ENCODE measurements at regions not wholly inside any gene's neighbourhood (a gene's known extent, or its start where the extent isn't known, plus 50 kb on each side); places are given as distances from the start of the nearest gene placed in this dataset.
"Not testable (repeated sequence)": the region's sequence is repeated elsewhere in the genome, so short reads cannot be mapped to it uniquely, and the experiment has no call there.

- in situ Hi-C loops (cut with HindIII; ENCODE audit: low sequenced_read_pairs), result no loop called here
Measured at GRCh38 chr5:101783241-101784013, 512.7 kb downstream of the SLCO4C1 start.

- in situ Hi-C loops (cut with HindIII; ENCODE audit: low sequenced_read_pairs), result no loop called here
Measured at GRCh38 chr5:101782352-101783103, 513.6 kb downstream of the SLCO4C1 start.

GRCh38 chr5:101751105-101751504, 545.0 kb downstream of the SLCO4C1 start:
- in situ Hi-C loops (cut with HindIII; ENCODE audit: low sequenced_read_pairs), result no loop called here

DNA sequence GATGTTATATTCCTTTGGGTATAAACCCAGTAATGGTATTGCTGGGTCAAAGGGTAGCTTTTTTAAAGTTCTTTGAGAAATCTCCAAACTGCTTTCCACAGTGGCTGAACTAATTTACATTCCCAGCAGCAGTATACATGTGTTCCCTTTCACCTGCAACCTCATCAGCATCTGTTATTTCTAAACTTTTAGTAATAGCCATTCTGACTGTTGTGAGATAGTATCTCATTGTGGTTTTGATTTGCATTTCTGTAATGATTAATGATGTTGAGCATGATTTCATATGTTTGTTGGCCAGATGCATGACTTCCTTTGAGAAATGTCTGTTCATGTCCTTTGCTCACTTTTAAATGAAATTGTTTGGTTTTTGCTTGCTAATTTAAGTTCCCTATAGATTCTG, 553.1 kb downstream of the SLCO4C1 start:
- in situ Hi-C loops (cut with HindIII; ENCODE audit: low sequenced_read_pairs), result not testable (repeated sequence)

DNA sequence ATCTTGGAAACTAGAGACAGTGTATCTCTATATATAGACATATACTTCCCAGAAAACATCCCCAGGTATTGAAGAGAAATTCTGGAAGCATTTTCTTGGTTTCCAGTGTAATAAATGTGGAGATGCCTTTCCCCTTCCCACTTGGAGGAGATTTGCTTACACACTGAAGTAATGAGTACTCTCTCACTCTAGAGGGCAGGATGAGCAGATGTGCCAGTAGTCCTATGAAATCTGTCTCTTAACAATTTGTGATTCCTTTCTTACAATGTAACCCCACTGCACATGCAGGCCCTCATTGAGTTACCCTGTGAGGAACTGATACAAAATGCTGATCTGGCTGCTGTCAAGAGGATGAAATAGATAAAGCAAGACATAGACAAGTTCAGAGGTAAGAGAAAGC, 567.2 kb downstream of the SLCO4C1 start:
- in situ Hi-C loops (cut with HindIII; ENCODE audit: low sequenced_read_pairs), result no loop called here

DNA sequence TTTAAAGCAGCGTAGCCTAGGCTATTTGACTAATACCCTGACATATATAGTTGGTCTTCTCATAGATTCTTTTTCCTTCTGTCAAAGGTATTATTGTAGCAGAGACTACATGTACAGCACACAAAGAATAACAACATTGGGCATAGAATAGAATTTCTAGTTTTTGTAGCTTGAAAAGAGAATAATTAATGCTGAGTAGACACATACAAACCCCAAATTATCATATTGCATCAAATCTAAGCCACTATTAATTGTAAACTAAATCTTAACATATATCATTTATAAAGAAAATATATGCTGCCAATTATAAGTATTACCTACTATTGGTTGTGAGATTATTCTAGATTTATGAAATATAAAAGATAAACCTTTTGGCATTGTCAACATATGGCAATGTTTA, 574.5 kb downstream of the SLCO4C1 start:
- in situ Hi-C loops (cut with HindIII; ENCODE audit: low sequenced_read_pairs), result no loop called here

GRCh38 chr5:101720033-101720432, 576.1 kb downstream of the SLCO4C1 start:
- in situ Hi-C loops (cut with HindIII; ENCODE audit: low sequenced_read_pairs), result no loop called here

- in situ Hi-C loops (cut with HindIII; ENCODE audit: low sequenced_read_pairs), result no loop called here
Measured at GRCh38 chr5:101717721-101718120, 578.4 kb downstream of the SLCO4C1 start.

DNA sequence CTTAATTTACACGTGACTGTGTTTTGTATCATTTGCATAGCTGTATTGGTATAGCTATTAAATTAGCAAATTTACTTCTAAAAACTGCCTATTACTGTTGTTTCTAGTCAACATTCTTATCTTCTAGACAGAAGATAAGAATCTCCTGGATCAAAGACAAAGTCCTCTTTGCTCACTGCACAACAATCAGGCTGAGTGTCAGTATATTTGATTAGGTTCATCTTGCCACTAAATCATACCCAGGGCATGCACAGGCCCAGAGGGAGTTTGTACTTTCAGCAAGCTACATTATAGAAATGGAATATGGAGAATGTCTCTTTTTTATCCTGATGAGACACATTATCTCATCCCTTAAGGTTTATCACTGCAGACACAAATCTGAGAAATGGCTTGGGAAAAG, 579.1 kb downstream of the SLCO4C1 start:
- in situ Hi-C loops (cut with HindIII; ENCODE audit: low sequenced_read_pairs), result no loop called here

DNA sequence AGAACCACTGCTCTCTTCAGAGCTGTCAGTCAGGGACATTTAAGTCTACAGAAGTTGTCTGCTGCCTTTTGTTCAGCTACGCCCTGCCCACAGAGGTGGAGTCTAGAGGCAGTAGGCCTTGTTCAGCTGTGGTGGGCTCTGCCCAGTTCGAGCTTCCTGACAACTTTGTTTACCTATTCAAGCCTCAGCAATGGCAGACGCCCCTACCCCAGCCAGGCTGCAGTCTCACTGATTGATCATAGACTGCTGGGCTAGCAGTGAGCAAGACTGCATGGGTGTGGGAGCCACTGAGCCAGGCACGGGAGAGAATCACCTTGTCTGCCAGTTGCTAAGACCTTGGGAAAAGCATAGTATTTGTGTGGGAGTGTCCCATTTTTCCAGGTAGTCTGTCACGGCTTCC, 580.3 kb downstream of the SLCO4C1 start:
- in situ Hi-C loops (cut with HindIII; ENCODE audit: low sequenced_read_pairs), result not testable (repeated sequence)

DNA sequence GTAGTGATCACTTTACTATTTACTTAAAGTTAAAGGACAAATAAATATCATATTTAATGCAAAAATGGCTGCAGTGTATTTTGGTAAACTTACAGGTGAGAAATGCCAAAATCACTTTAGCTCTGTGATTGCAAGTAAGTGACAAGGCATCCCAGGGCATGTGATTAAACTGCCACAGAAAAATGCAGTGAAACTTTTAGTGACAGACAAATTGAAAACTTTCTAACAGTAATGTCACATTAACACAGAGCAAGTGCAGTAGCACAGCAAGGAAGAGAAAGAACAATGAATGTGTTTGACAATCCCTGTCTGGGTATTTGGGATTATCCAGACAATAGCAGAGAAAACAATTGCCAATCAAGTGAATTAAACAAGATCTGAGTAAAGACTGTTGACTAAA, 606.8 kb downstream of the SLCO4C1 start:
- in situ Hi-C loops (cut with HindIII; ENCODE audit: low sequenced_read_pairs), result no loop called here

DNA sequence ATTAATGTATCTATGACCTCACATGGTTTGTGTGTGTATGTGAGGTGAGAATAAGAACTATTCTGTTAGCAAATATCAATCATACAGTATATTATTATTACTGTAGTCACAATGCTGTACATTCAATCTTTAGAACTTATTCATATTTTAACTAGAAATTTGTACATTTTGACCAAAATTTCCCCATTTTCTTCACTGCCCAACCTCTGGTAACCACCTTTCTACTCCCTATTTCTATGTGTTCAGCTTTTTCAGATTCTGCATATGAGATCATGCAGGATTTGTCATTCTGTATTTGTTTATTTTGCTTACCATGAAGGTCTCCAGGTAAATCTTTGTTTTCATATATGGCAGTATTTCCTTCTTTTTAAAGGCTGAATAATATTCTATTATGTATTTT, 607.9 kb downstream of the SLCO4C1 start:
- in situ Hi-C loops (cut with HindIII; ENCODE audit: low sequenced_read_pairs), result no loop called here

- in situ Hi-C loops (cut with HindIII; ENCODE audit: low sequenced_read_pairs), result no loop called here
Measured at GRCh38 chr5:101687349-101687985, 608.6 kb downstream of the SLCO4C1 start.

DNA sequence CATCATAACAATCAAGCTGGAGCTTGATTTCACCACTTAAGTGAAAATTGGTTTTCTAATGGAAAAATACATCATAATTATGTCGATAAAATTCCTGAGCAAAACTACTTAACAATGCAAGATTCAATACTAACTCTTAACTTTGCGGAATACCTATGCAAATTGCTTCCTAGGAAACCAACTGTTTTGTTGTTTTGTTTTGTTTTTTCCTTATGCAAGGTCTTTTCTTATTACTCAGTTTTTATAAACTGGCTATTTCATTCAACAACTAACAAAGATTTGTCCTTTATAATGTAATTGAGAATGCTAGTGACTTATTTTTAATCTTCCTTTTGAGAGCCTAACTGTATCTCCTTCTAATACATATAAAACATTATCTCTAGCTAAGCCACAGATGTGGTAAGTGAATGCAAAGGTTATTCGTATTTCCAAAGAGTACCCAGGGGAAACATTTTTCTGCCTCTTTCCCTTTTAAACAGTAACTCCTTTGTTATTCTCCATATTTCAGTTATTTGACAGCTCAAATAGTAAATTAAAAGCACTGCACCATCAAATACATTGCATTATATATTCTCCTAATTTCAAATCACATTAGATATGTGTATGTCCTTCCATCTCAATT, 609.4 kb downstream of the SLCO4C1 start:
- in situ Hi-C loops (cut with HindIII; ENCODE audit: low sequenced_read_pairs), result no loop called here

- in situ Hi-C loops (cut with HindIII; ENCODE audit: low sequenced_read_pairs), result no loop called here
Measured at GRCh38 chr5:101679816-101680215, 616.3 kb downstream of the SLCO4C1 start.

DNA sequence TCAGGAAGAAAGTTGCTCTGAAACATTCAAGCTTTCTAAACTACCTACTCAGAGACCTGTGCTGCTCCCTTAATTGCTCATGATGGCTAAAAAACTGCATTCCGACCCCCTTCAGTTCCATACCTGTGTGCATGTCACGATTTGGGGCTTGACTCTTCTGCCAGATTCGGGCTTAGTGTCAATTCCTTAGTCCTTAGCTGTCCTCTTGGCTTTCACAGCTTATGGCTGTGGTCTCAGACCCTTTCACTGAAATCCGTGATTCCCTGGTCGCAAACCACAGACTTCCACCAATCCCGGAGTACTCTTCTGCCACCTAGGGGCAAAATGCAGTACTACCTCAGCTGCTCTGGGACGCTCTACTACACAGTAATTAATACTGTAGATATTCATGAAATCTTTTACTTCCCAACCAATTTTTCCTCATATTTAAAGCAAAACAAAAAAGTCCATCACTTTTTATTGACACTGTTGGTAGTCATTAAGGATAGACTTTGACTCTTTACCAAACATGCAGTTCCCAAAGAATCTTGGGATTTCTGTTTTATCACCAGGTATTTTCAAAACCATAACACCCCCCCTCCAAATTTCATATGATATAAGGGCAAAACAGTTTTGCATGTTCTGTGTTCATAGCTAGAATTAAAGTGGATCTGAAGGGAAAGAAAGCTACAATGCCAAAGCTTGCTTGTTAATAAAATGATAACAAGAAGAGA, 617.4 kb downstream of the SLCO4C1 start:
- in situ Hi-C loops (cut with HindIII; ENCODE audit: low sequenced_read_pairs), result no loop called here

DNA sequence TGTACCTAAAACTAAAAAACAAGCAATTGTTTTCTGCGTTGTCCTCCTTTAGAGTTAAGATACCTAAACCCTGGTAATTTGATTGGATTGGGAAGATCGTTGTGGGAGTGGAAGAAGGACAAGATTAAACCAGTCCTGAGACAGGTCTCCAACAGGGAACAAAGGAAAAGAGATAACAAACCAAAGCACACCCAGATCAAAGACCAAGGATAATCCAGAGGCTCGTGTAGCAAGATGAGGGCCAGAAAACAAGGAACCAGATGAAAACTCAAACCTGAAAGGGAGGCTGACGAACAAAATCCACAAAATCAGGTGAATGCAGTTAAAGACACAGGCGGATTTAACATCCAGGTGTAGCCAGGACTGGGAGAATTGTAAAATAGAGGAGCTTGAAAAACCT, 618.1 kb downstream of the SLCO4C1 start:
- in situ Hi-C loops (cut with HindIII; ENCODE audit: low sequenced_read_pairs), result no loop called here

GRCh38 chr5:101676646-101677045, 619.4 kb downstream of the SLCO4C1 start:
- in situ Hi-C loops (cut with HindIII; ENCODE audit: low sequenced_read_pairs), result no loop called here

DNA sequence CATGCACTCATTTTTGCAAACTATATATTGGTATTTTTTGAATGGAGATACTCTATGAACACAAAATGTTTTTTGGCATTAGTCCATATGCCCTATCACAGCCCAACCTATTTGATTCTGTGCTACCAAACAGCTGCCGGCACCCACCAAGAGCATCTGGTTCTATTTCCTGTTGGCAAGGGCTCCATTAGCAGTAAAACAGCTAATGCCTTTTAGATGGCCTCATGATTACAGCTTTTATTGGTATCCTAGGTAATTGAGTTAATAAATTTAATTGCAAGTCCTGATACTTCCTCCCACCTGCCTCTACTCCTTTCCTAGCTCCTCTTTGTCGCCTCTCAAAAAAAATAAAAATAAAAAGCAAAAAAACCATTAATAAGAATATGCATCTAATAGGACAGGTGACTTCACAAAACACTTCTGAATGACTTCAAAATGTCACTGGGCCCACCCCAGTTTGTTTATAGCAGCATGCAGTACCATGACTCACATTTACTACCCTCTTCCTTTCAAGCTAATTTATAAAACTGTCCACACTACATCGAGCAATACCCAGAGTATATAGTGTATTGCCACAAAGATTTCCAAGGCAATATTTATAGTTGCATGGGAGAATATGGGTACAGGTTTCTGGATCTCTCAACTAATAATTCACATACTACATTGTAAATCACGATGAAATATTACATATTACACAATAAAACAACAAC, 620.4 kb downstream of the SLCO4C1 start:
- in situ Hi-C loops (cut with HindIII; ENCODE audit: low sequenced_read_pairs), result no loop called here

- in situ Hi-C loops (cut with HindIII; ENCODE audit: low sequenced_read_pairs), result no loop called here
Measured at GRCh38 chr5:101673120-101673519, 623.0 kb downstream of the SLCO4C1 start.

Data from endothelial cell of hepatic sinusoid (primary cell).